IMR-90 (cell line): ENCODE measurements at regions not wholly inside any gene's neighbourhood (a gene's known extent, or its start where the extent isn't known, plus 50 kb on each side); places are given as distances from the start of the nearest gene placed in this dataset.

Source experiments
- ATAC-seq: fragments of 200-7000 bp; cut with Tn5 transposase; 2 replicates; pipeline ENCODE4 v1.9.1; 2020; ENCODE audit warnings: low read depth, mild to moderate bottlenecking, moderate library complexity
- BruUV-seq: library from RNA; stranded (reverse); fragments of 400-500 nt; replicated peaks from 2 replicates; lab custom pipeline; 2021; lab: Mats Ljungman, UMichigan
- CTCF ChIA-PET: fragments of 300-600 bp; formaldehyde crosslinking; extraction: SDS; loops from one replicate; lab custom pipeline; 2021; ENCODE audit warnings: antibody characterized with exemption; lab: Yijun Ruan, JAX
- POLR2A ChIA-PET: fragments of 300-600 bp; sonication (Branson Sonifier 250); formaldehyde crosslinking; loops from one replicate; lab custom pipeline; 2022; ENCODE audit warnings: antibody characterized with exemption; ENCODE audit not compliant: unreplicated experiment; lab: Charles Lee
- DNase-seq: peaks from one replicate; pipeline ENCODE4 v3.0.0; 2013
- H2AFZ ChIP-seq: replicated peaks from 2 replicates; pipeline ENCODE3; 2013; ENCODE audit warnings: low read length, mild to moderate bottlenecking; ENCODE audit not compliant: poor library complexity
- H2AK5ac ChIP-seq: 2 replicates; pipeline ENCODE4 v1.6.1; 2013; ENCODE audit warnings: low read depth, low read length, inconsistent platforms
- H2AK9ac ChIP-seq: replicated peaks from 2 replicates; pipeline ENCODE3; 2013; ENCODE audit warnings: mild to moderate bottlenecking, low read depth, low read length, moderate library complexity; ENCODE audit not compliant: poor library complexity
- H2BK120ac ChIP-seq: 2 replicates; pipeline ENCODE4 v1.6.1; 2013; ENCODE audit warnings: low read depth, low read length, inconsistent platforms
- H2BK15ac ChIP-seq: 3 replicates; pipeline ENCODE4 v1.6.1; 2013; ENCODE audit warnings: low read depth, low read length, inconsistent platforms
- H2BK20ac ChIP-seq: 2 replicates; pipeline ENCODE4 v1.6.1; 2013; ENCODE audit warnings: low read depth, mild to moderate bottlenecking, inconsistent platforms, low read length, moderate library complexity
- H2BK5ac ChIP-seq: 2 replicates; pipeline ENCODE4 v1.6.1; 2013; ENCODE audit warnings: mild to moderate bottlenecking, low read depth, low read length, inconsistent platforms; ENCODE audit not compliant: poor library complexity, severe bottlenecking
- H3K14ac ChIP-seq: replicated peaks from 2 replicates; pipeline ENCODE4 v1.6.1; 2013; ENCODE audit warnings: low read depth, low read length, inconsistent platforms
- H3K18ac ChIP-seq: 2 replicates; pipeline ENCODE4 v1.6.1; 2013; ENCODE audit warnings: low read depth, low read length, control low read depth
- H3K23ac ChIP-seq: 2 replicates; pipeline ENCODE4 v1.6.1; 2013; ENCODE audit warnings: low read depth, low read length, inconsistent platforms
- H3K27ac ChIP-seq: 2 replicates; pipeline ENCODE4 v1.5.1; 2013; ENCODE audit warnings: mild to moderate bottlenecking, control low read depth, low read length; ENCODE audit not compliant: insufficient read depth
- H3K27me3 ChIP-seq: 2 replicates; pipeline ENCODE4 v1.6.1; 2013; ENCODE audit warnings: low read length; ENCODE audit not compliant: control insufficient read depth, insufficient read depth
- H3K36me3 ChIP-seq: 2 replicates; pipeline ENCODE4 v1.6.1; 2013; ENCODE audit warnings: low read length, mixed read lengths; ENCODE audit not compliant: control insufficient read depth, insufficient read depth
- H3K4ac ChIP-seq: 2 replicates; pipeline ENCODE4 v1.6.1; 2013; ENCODE audit warnings: low read depth, low read length, inconsistent platforms
- H3K4me1 ChIP-seq: 2 replicates; pipeline ENCODE4 v1.6.1; 2013; ENCODE audit warnings: low read length, mixed read lengths; ENCODE audit not compliant: control insufficient read depth, insufficient read depth
- H3K4me2 ChIP-seq: 2 replicates; pipeline ENCODE4 v1.6.1; 2013; ENCODE audit warnings: low read depth, mild to moderate bottlenecking, control low read depth, low read length, moderate library complexity
- H3K4me3 ChIP-seq: 2 replicates; pipeline ENCODE4 v1.5.1; 2013; ENCODE audit warnings: low read depth, mild to moderate bottlenecking, control low read depth, low read length, moderate library complexity; ENCODE audit not compliant: insufficient read depth
- H3K56ac ChIP-seq: 2 replicates; pipeline ENCODE4 v1.6.1; 2013; ENCODE audit warnings: low read length, inconsistent platforms; ENCODE audit not compliant: insufficient read depth; ENCODE audit errors: extremely low read depth
- H3K79me1 ChIP-seq, 2 experiments: 2 replicates each; pipeline ENCODE4 v1.6.1; 2013; ENCODE audit warnings: low read length in 2 of 2, inconsistent platforms in 1 of 2, low read depth in 1 of 2
- H3K9ac ChIP-seq: 2 replicates; pipeline ENCODE4 v1.6.1; 2013; ENCODE audit warnings: low read depth, low read length, control low read depth
- H3K9me1 ChIP-seq: 2 replicates; pipeline ENCODE4 v1.6.1; 2013; ENCODE audit warnings: low read length, inconsistent platforms; ENCODE audit not compliant: insufficient read depth
- H3K9me3 ChIP-seq: 2 replicates; pipeline ENCODE4 v1.6.1; 2013; ENCODE audit warnings: low read length; ENCODE audit not compliant: control insufficient read depth, insufficient read depth
- H4K20me1 ChIP-seq: 2 replicates; pipeline ENCODE4 v1.6.1; 2013; ENCODE audit warnings: low read length, inconsistent platforms; ENCODE audit not compliant: insufficient read depth
- H4K5ac ChIP-seq: 2 replicates; pipeline ENCODE4 v1.6.1; 2013; ENCODE audit warnings: mild to moderate bottlenecking, low read depth, low read length, control low read depth
- H4K8ac ChIP-seq, 2 experiments: 2 replicates each; pipeline ENCODE4 v1.6.1; 2013; ENCODE audit warnings: low read depth in 2 of 2, low read length in 2 of 2, control low read depth in 1 of 2, inconsistent platforms in 1 of 2
- H4K91ac ChIP-seq: 2 replicates; pipeline ENCODE4 v1.6.1; 2013; ENCODE audit warnings: low read depth, low read length, inconsistent platforms; ENCODE audit not compliant: insufficient read depth
- BHLHE40 ChIP-seq: fragments of 150-350 bp; IDR thresholded peaks from 2 replicates; pipeline ENCODE4 v1.6.1; 2016; ENCODE audit warnings: mild to moderate bottlenecking, low read depth, low read length
- CHD1 ChIP-seq: IDR thresholded peaks from 2 replicates; pipeline ENCODE4 v1.6.1; 2012; ENCODE audit warnings: low read depth, low read length, improper control_type of control experiment
- CTCF ChIP-seq: conservative IDR thresholded peaks from 2 replicates; pipeline ENCODE4 v1.5.1; 2012; ENCODE audit warnings: mild to moderate bottlenecking, low read depth, low read length, improper control_type of control experiment
- ELK1 ChIP-seq: fragments of 150-350 bp; IDR thresholded peaks from 2 replicates; pipeline ENCODE4 v1.6.1; 2016; ENCODE audit warnings: low read depth, mild to moderate bottlenecking, low read length, moderate library complexity, borderline replicate concordance
- FOS ChIP-seq: fragments of 150-350 bp; IDR thresholded peaks from 2 replicates; pipeline ENCODE4 v1.6.1; 2016; ENCODE audit warnings: low read depth, low read length
- MAFK ChIP-seq: IDR thresholded peaks from 2 replicates; pipeline ENCODE4 v1.6.1; 2012; ENCODE audit warnings: low read depth, low read length, improper control_type of control experiment
- MAZ ChIP-seq: IDR thresholded peaks from 2 replicates; pipeline ENCODE4 v1.6.1; 2012; ENCODE audit warnings: low read depth, mild to moderate bottlenecking, low read length, improper control_type of control experiment, moderate library complexity, borderline replicate concordance
- MXI1 ChIP-seq: IDR thresholded peaks from 2 replicates; pipeline ENCODE4 v1.6.1; 2012; ENCODE audit warnings: low read depth, mild to moderate bottlenecking, low read length, moderate library complexity, borderline replicate concordance
- NFE2L2 ChIP-seq: fragments of 150-350 bp; IDR thresholded peaks from 2 replicates; pipeline ENCODE4 v1.6.1; 2016; ENCODE audit warnings: low read depth, mild to moderate bottlenecking, low read length
- POLR2A ChIP-seq: IDR thresholded peaks from 2 replicates; pipeline ENCODE4 v1.6.1; 2012; ENCODE audit warnings: mild to moderate bottlenecking, low read depth, low read length
- RAD21 ChIP-seq: IDR thresholded peaks from 2 replicates; pipeline ENCODE4 v1.6.1; 2012; ENCODE audit warnings: low read length, improper control_type of control experiment
- RCOR1 ChIP-seq: IDR thresholded peaks from 2 replicates; pipeline ENCODE4 v1.6.1; 2012; ENCODE audit warnings: mild to moderate bottlenecking, low read length, improper control_type of control experiment; ENCODE audit not compliant: insufficient replicate concordance
- RFX5 ChIP-seq: IDR thresholded peaks from 2 replicates; pipeline ENCODE4 v1.8.0; 2012; ENCODE audit warnings: low read depth, mild to moderate bottlenecking, low read length, moderate library complexity
- SMC3 ChIP-seq: fragments of 150-350 bp; IDR thresholded peaks from 2 replicates; pipeline ENCODE4 v1.6.1; 2016; ENCODE audit warnings: low read depth, mild to moderate bottlenecking, antibody characterized with exemption, low read length, moderate library complexity
- USF2 ChIP-seq: fragments of 150-350 bp; IDR thresholded peaks from 2 replicates; pipeline ENCODE4 v1.6.1; 2017; ENCODE audit warnings: mild to moderate bottlenecking, antibody characterized with exemption, low read length, low read depth
- WGBS, 2 experiments: methylation state at CpG; one replicate each; pipeline versions ENCODE4 v1.1.5 to v1.1.7; 2013; ENCODE audit warnings: missing lambda C conversion rate in 2 of 2; ENCODE audit not compliant: insufficient read length in 1 of 2; ENCODE audit errors: extremely low coverage in 2 of 2; 5-methylcytosine and 5-hydroxymethylcytosine counted together
- dilution Hi-C: fragments of 300-500 bp; cut with HindIII; formaldehyde crosslinking; loops from one replicate; pipeline ENCODE4 v1.14.3; 2018; ENCODE audit warnings: low sequenced_read_pairs; ENCODE audit not compliant: unreplicated experiment
- in situ Hi-C: fragments of 300-500 bp; cut with MboI; formaldehyde crosslinking; loops from 3 replicates; pipeline ENCODE4 v1.14.3; 2019; ENCODE audit warnings: low sequenced_read_pairs, inconsistent platforms, mixed read lengths
- intact Hi-C: fragments of 100-400 bp; cut with micrococcal nuclease; formaldehyde crosslinking; loops from 2 replicates; pipeline ENCODE4 v1.10.0; 2022

GRCh38 chr2:239813261-239814115 lies 211.7 kb downstream of the NDUFA10 start:
- no peak overlapping the region for H3K9ac ChIP-seq
- no peaks in the 10 kb centered on the region for H3K36me3 ChIP-seq
- no peak overlapping the region for H3K4me3 ChIP-seq
- no peak overlapping the region for H2BK20ac ChIP-seq
- TF ChIP-seq RAD21 (no peak), BHLHE40 (no peak), ELK1 (no peak), MXI1 (no peak), MAZ (no peak), NFE2L2 (no peak), USF2 (no peak), MAFK (no peak), CHD1 (no peak), SMC3 (no peak), RFX5 (no peak), FOS (no peak), RCOR1 (no peak), CTCF (no peak), POLR2A (no peak)
- H3K27ac ChIP-seq = no peak overlapping the region
- DNase-seq (no peak), ATAC-seq (no peak)
- H4K8ac ChIP-seq = no peak overlapping the region
- H3K4me1 ChIP-seq = no peaks in the 10 kb centered on the region
- no peak overlapping the region for H2BK15ac ChIP-seq
- H4K20me1 ChIP-seq = no peaks in the 10 kb centered on the region
- H2BK5ac ChIP-seq = no peak overlapping the region
- no peak overlapping the region for H4K5ac ChIP-seq
- no peak overlapping the region for H3K23ac ChIP-seq
- ChIA-PET POLR2A (no interaction called here), CTCF (no interaction called here)
- H4K91ac ChIP-seq = no peak overlapping the region
- no peak overlapping the region for H3K14ac ChIP-seq
- dilution Hi-C loops (no loop called here), in situ Hi-C loops (no loop called here), intact Hi-C loops (no loop called here)
- no peak overlapping the region for H2AK5ac ChIP-seq
- H2BK120ac ChIP-seq = no peak overlapping the region
- H3K9me3 ChIP-seq = peaks cover 44% of the 10 kb centered on the region
- WGBS, 2 experiments = 61% methylated on average over 15 of the region's 27 CpGs; no CpG with 5 or more reads in 1 of the 2 experiments
- H3K18ac ChIP-seq = no peak overlapping the region
- H2AFZ ChIP-seq = no peak overlapping the region
- H3K27me3 ChIP-seq = no peaks in the 10 kb centered on the region
- no TSS peak for BruUV-seq
- no peak overlapping the region for H3K56ac ChIP-seq
- H3K4ac ChIP-seq = no peak overlapping the region
- no peak overlapping the region for H3K4me2 ChIP-seq
- peak overlapping the region; percentile 37 for H2AK9ac ChIP-seq
- H3K79me1 ChIP-seq = no peaks in the 10 kb centered on the region
- no peaks in the 10 kb centered on the region for H3K9me1 ChIP-seq
